ENCODE measurements at regions not wholly inside any gene's neighbourhood (a gene's known extent, or its start where the extent isn't known, plus 50 kb on each side); places are given as distances from the start of the nearest gene placed in this dataset.
"Not testable (repeated sequence)": the region's sequence is repeated elsewhere in the genome, so short reads cannot be mapped to it uniquely, and the experiment has no call there.

DNA sequence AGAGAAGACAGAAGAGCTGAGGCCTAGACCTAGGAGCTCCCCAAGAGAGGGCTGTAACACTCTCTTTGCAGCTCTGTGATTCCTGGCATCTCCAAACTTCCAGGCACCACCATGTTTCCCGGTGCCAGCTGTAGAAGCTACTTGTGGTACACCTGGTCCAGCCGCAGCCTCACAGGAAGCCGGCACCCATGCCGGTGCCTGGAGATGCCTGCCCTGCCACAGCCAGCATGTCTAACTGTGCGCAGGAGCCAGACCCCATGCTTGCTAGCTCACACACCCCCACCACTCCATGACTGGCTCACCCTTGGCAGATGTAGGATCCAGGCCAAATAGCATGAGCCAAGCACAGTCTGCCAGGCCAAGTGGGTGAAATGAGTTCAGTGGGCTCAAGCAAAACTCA, 211.7 kb upstream of the GNAI1 start:
- no peak for ATAC-seq
- Mint-ChIP-seq H3K27ac (no peak overlapping the region), H3K27me3 (no peaks in the 10 kb centered on the region), H3K4me3 (no peak overlapping the region), H3K4me1 (no peaks in the 10 kb centered on the region), H3K36me3 (ENCODE audit: low read depth) (no peaks in the 10 kb centered on the region)
- DNase-seq, result no peak
- no peaks in the 10 kb centered on the region for H3K9me3 ChIP-seq (ENCODE audit: control insufficient read depth, low read length, poor library complexity, severe bottlenecking)

DNA sequence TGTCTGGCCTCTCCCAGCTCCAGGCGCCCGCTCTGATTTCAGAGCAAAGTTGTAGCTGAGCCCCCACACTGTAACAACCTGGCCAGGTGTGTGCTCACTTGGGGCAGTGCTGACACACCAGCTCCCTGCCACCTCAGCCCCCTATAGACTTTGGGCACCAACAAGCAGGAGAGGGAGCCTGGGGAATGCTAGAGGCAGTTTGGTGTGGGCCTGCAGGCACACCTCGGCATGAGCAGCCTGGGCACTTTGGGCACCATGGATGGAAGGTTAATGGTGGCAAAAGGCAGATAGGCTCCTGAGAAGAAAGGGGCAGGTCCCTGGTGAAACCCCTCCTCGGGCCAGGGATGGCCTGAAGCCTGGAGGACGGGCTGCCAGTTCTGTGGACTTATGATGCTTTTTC, 212.7 kb upstream of the GNAI1 start:
- Mint-ChIP-seq H3K36me3 (ENCODE audit: low read depth) (no peaks in the 10 kb centered on the region), H3K4me1 (no peaks in the 10 kb centered on the region), H3K27ac (no peak overlapping the region), H3K4me3 (no peak overlapping the region), H3K27me3 (no peaks in the 10 kb centered on the region)
- ATAC-seq (no peak), DNase-seq (no peak)
- no peaks in the 10 kb centered on the region for H3K9me3 ChIP-seq (ENCODE audit: control insufficient read depth, low read length, poor library complexity, severe bottlenecking)

DNA sequence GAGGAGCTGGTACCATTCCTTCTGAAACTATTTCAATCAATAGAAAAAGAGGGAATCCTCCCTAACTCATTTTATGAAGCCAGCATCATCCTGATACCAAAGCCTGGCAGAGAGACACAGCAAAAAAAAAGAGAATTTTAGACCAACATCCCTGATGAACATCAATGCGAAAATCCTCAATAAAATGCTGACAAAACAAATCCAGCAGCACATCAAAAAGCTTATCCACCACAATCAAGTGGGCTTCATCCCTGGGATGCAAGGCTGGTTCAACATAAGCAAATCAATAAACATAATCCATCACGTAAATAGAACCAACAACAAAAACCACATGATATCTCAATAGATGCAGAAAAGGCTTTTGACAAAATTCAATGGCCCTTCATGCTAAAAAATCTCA, 216.0 kb upstream of the GNAI1 start:
- not testable (repeated sequence) for ATAC-seq; H3K4me1 Mint-ChIP-seq; H3K36me3 Mint-ChIP-seq (ENCODE audit: low read depth); H3K4me3 Mint-ChIP-seq; H3K27me3 Mint-ChIP-seq; H3K9me3 ChIP-seq (ENCODE audit: control insufficient read depth, low read length, poor library complexity, severe bottlenecking); DNase-seq; H3K27ac Mint-ChIP-seq

DNA sequence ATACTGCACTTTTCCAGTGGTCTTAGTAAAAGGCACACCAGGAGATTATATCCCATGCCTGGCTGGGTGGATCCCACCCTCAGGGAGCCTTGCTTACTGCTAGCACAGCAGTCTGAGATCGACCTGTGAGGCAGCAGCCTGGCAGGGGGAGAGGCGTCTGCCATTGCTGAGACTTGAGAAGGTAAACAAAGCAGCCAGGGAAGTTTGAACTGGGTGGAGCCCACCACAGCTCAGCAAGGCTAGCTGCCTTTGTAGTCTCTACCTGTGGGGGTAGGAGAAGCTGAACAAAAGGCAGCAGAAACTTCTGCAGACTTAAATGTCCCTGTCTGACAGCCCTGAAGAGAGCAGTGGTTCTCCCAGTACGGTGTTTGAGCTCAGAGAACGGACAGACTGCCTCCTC, 219.3 kb upstream of the GNAI1 start:
- not testable (repeated sequence) for H3K4me3 Mint-ChIP-seq; H3K27ac Mint-ChIP-seq; H3K27me3 Mint-ChIP-seq; H3K36me3 Mint-ChIP-seq (ENCODE audit: low read depth); ATAC-seq; DNase-seq; H3K9me3 ChIP-seq (ENCODE audit: control insufficient read depth, low read length, poor library complexity, severe bottlenecking); H3K4me1 Mint-ChIP-seq

DNA sequence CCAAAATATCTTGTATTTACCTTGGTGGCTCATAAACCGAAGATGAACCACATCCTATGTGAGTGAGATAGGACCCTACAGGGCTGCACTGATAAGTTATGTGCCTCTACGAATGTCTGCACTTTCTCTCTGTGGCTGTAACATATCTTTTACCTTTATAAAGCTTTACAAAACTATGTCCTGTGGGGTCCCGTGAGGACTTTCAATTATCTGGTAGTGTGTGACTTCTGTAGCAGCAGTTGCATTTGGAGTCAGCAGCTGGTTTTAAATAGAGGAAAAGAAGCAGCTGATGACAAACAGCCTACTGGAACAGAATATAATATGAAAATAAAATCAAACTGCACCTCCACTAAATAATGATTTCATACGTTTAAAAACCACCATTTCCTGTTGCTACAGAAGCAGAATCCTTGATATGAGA, 222.4 kb upstream of the GNAI1 start:
- DNase-seq, result no peak
- H3K9me3 ChIP-seq (ENCODE audit: control insufficient read depth, low read length, poor library complexity, severe bottlenecking), result no peaks in the 10 kb centered on the region
- H3K27me3 Mint-ChIP-seq, result no peaks in the 10 kb centered on the region
- no peak overlapping the region for H3K4me3 Mint-ChIP-seq
- ATAC-seq, result no peak
- H3K27ac Mint-ChIP-seq, result no peak overlapping the region
- H3K4me1 Mint-ChIP-seq, result no peaks in the 10 kb centered on the region
- H3K36me3 Mint-ChIP-seq (ENCODE audit: low read depth), result no peaks in the 10 kb centered on the region

DNA sequence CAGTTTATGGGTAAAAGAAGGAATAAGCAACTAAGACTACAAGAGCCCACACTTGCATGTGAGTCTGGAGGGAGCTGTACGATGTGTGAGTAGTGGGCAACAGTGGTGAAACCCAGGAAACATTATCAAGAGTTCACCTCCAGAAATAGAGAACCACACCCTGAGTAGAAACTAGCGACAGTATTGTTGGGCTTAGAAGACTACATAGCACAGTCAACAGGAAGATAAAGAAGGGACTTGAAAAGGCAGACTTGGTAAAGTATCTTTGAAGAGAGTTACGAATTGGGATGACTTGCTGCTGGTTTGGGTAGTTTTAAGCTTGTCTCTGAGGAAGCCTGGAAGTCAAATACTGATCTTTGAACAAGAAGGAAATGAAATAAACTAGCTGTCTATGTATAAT, 223.2 kb upstream of the GNAI1 start:
- H3K9me3 ChIP-seq (ENCODE audit: control insufficient read depth, low read length, poor library complexity, severe bottlenecking), result no peaks in the 10 kb centered on the region
- Mint-ChIP-seq H3K27me3 (no peaks in the 10 kb centered on the region), H3K4me3 (no peak overlapping the region), H3K36me3 (ENCODE audit: low read depth) (no peaks in the 10 kb centered on the region), H3K27ac (no peak overlapping the region), H3K4me1 (no peaks in the 10 kb centered on the region)
- DNase-seq (no peak), ATAC-seq (no peak)

DNA sequence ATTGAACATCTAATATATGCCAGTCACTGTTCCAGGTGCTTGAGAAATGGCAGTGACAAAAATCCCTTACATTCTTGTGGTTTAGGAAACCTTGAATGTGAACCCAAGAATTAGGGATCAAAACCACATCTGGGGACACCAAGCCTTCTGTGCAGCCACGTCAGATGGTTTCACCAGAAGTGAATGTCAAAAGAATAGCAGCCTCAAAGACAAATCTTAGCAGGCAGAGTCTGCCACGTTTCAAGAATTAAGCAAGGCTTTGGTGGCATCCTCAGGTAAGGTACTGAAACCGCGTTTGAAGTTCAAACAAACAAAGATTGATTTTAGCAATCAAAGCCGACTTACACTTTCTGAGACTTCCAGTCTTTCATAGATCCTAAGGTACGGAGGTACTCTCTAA, 225.5 kb upstream of the GNAI1 start:
- no peaks in the 10 kb centered on the region for H3K9me3 ChIP-seq (ENCODE audit: control insufficient read depth, low read length, poor library complexity, severe bottlenecking)
- Mint-ChIP-seq H3K27ac (no peak overlapping the region), H3K4me3 (no peak overlapping the region), H3K4me1 (no peaks in the 10 kb centered on the region), H3K36me3 (ENCODE audit: low read depth) (no peaks in the 10 kb centered on the region), H3K27me3 (no peaks in the 10 kb centered on the region)
- ATAC-seq, result no peak
- no peak for DNase-seq

DNA sequence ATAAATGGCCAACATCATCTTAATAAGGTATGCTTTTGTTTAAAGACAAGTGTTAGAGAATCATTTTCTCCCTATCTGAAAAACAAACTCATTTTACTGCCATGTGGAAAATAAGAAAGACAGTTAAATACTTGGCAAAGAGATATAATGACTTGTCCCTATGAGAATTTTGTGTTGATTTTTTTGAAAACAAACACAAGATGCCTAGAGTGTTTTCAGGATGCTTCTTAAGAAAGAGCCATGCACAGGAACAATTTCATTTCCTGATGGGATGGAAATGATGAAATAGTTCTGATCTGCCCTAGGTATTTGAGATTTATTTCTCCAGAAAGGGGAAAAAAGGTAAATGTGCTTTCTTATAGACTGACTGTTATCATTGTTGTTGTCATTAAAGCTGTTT, 237.5 kb upstream of the GNAI1 start:
- Mint-ChIP-seq H3K4me1 (no peaks in the 10 kb centered on the region), H3K4me3 (no peak overlapping the region), H3K27me3 (no peaks in the 10 kb centered on the region), H3K27ac (no peak overlapping the region), H3K36me3 (ENCODE audit: low read depth) (no peaks in the 10 kb centered on the region)
- no peak for DNase-seq
- H3K9me3 ChIP-seq (ENCODE audit: control insufficient read depth, low read length, poor library complexity, severe bottlenecking), result peaks cover 2% of the 10 kb centered on the region
- no peak for ATAC-seq

DNA sequence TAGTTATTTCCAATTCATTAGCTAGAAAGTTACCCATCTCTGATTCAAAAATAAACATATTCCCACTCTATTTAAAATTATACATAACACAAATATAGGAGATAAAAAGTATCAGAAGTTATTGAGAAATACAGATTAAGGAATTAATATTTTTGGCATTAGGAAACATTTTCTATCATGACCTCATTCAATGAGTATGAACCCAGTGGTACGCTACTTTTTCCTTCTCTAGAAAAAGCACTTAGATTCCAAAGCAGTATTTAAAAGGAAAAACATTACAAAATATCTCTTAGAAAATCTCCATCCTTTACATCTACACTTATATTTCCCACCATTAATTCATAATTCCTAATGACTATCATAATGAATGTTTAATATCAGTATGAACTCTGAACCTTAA, 240.6 kb upstream of the GNAI1 start:
- H3K9me3 ChIP-seq (ENCODE audit: control insufficient read depth, low read length, poor library complexity, severe bottlenecking), result no peaks in the 10 kb centered on the region

DNA sequence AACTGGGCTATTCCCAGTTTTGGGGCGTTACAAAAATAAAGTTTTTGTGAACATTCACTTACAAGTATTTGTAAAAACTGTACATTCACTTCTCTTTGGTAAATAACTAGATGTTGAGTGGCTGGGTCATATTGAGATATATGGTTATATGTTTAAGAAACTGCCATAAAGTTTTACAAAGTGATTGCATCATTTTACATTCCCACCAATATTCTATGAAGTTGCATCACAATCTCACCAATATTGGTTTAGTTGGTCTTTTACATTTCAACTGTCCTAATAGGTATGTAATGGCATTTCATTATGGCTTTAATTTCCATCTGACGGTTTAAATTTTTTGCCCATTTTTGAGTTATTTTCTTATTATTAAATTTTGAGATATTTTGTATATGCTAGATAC, 251.7 kb upstream of the GNAI1 start:
- no peak for ATAC-seq
- no peaks in the 10 kb centered on the region for H3K27me3 Mint-ChIP-seq
- no peaks in the 10 kb centered on the region for H3K9me3 ChIP-seq (ENCODE audit: control insufficient read depth, low read length, poor library complexity, severe bottlenecking)
- no peaks in the 10 kb centered on the region for H3K4me1 Mint-ChIP-seq
- no peak overlapping the region for H3K4me3 Mint-ChIP-seq
- no peak overlapping the region for H3K27ac Mint-ChIP-seq
- H3K36me3 Mint-ChIP-seq (ENCODE audit: low read depth), result no peaks in the 10 kb centered on the region
- DNase-seq, result no peak

More for the DNA sequence above, 240.6 kb upstream of the GNAI1 start:
- no peaks in the 10 kb centered on the region for H3K4me1 Mint-ChIP-seq
- ATAC-seq (no peak), DNase-seq (no peak)
- no peak overlapping the region for H3K4me3 Mint-ChIP-seq
- no peaks in the 10 kb centered on the region for H3K27me3 Mint-ChIP-seq
- no peak overlapping the region for H3K27ac Mint-ChIP-seq
- no peaks in the 10 kb centered on the region for H3K36me3 Mint-ChIP-seq (ENCODE audit: low read depth)

DNA sequence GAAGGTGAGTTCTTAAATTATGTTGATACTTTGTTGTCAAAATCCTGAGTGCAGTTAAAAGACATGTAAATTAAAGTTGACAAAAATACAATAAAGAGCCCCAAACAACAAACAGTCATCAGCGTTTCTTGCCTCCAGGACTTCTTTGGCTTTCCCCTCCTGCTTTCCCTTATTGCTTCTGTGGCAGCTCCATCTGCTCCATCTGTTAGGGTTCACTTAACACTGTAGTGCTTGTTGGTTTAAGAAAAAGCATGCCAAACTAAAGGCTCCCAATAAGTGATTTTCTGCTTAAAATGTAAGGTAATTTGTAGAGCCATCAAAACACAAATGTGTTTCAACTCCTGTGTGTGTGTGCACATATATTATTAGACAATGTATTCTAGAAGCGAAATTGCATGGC, 254.3 kb upstream of the GNAI1 start:
- H3K4me1 Mint-ChIP-seq, result no peaks in the 10 kb centered on the region
- H3K27ac Mint-ChIP-seq, result no peak overlapping the region
- H3K36me3 Mint-ChIP-seq (ENCODE audit: low read depth), result no peaks in the 10 kb centered on the region
- ATAC-seq (no peak), DNase-seq (no peak)
- no peak overlapping the region for H3K4me3 Mint-ChIP-seq
- no peaks in the 10 kb centered on the region for H3K27me3 Mint-ChIP-seq
- no peaks in the 10 kb centered on the region for H3K9me3 ChIP-seq (ENCODE audit: control insufficient read depth, low read length, poor library complexity, severe bottlenecking)

DNA sequence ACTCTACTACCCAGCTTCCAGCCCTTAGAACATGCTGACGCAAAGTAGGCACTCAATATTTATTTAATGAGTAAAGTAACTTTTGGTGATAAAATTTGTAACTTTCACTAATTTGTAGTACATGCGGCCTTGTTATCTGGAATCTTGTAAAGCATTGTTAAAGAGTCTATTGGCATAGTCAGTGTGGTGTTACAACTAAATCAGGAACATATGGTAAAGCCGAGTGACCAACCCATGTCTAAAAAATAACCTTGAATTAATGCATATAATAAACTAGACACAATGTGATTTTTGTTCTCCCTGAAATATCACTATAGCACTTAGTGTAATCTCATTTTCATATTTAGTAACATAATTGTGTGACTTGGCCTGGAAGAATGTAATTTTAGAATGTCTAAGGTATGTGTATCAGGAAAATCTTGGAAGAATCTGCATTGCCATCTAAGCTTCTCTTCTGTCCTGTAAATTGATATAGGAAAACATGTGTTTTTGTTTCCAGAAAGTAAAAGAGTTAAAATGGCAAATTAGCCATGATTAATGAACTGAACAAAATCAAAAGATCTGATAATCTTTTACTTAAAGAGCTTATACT, 256.7 kb upstream of the GNAI1 start:
- Mint-ChIP-seq H3K4me1 (no peaks in the 10 kb centered on the region), H3K27me3 (no peaks in the 10 kb centered on the region), H3K27ac (no peak overlapping the region), H3K36me3 (ENCODE audit: low read depth) (no peaks in the 10 kb centered on the region), H3K4me3 (no peak overlapping the region)
- DNase-seq (no peak), ATAC-seq (no peak)
- H3K9me3 ChIP-seq (ENCODE audit: control insufficient read depth, low read length, poor library complexity, severe bottlenecking), result no peaks in the 10 kb centered on the region

DNA sequence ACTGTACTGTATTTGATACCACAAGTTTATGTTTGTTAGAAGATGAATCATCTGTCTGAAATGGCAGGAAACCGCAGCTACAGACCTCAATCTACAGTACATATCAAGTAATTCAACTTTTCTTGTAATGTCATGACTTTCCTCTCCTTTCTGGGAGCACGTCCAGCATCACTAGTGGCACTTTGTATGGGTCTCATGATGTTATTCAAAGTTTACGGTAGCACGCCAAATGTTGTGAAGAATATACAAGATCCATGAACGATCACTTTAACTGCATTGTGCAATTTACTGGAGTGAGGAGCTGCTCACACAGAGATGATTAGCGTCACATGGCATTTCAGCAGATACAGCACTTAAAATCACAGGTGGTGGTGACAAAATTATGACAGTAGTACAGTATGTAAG, 257.8 kb upstream of the GNAI1 start:
- no peaks in the 10 kb centered on the region for H3K36me3 Mint-ChIP-seq (ENCODE audit: low read depth)
- H3K27me3 Mint-ChIP-seq, result no peaks in the 10 kb centered on the region
- H3K4me1 Mint-ChIP-seq, result no peaks in the 10 kb centered on the region
- no peak overlapping the region for H3K27ac Mint-ChIP-seq
- ATAC-seq (no peak), DNase-seq (no peak)
- H3K4me3 Mint-ChIP-seq, result no peak overlapping the region
- no peaks in the 10 kb centered on the region for H3K9me3 ChIP-seq (ENCODE audit: control insufficient read depth, low read length, poor library complexity, severe bottlenecking)

DNA sequence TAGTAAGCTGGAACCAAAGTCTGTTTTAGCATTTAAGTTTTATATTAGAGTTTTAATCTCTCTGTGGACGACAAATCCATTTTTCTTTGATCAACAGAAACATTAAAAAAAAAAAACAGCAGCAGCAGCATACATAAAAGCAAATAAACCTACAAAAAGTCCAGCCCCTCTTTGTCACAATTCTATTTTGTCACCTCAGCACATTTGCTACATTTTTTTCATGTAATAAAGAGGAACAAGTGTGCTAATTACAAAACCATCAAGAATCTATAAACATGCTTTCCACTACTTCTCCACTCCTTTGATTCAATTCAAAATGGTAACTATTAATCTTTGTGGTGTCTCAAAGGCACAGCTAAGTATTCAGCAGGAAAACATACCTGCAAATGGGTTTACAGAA, 259.8 kb upstream of the GNAI1 start:
- Mint-ChIP-seq H3K27me3 (no peaks in the 10 kb centered on the region), H3K27ac (no peak overlapping the region), H3K4me3 (no peak overlapping the region), H3K36me3 (ENCODE audit: low read depth) (no peaks in the 10 kb centered on the region), H3K4me1 (no peaks in the 10 kb centered on the region)
- DNase-seq (no peak), ATAC-seq (no peak)
- H3K9me3 ChIP-seq (ENCODE audit: control insufficient read depth, low read length, poor library complexity, severe bottlenecking), result no peaks in the 10 kb centered on the region

DNA sequence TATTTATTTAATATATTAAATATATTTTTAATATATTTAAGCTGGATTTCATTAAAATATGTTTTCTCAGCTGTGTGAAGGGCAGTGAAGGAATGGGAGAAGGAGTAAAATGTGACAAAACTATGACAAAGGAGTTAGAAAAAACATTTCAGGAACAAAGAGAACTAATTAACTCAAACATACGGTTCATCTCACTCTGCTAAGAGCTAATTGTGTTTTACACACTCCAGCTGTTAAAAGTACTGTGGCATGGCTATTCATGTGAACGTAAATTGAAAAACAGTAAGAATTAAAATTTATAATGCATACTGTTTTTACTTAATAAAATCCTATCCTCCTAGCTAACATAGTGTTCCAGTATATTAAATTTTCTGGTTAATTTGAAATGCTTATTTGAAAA, 262.5 kb upstream of the GNAI1 start:
- no peak for DNase-seq
- Mint-ChIP-seq H3K4me1 (no peaks in the 10 kb centered on the region), H3K4me3 (no peak overlapping the region), H3K36me3 (ENCODE audit: low read depth) (no peaks in the 10 kb centered on the region), H3K27me3 (no peaks in the 10 kb centered on the region), H3K27ac (no peak overlapping the region)
- no peaks in the 10 kb centered on the region for H3K9me3 ChIP-seq (ENCODE audit: control insufficient read depth, low read length, poor library complexity, severe bottlenecking)
- ATAC-seq, result no peak
